ENCODE measurements at regions not wholly inside any gene's neighbourhood (a gene's known extent, or its start where the extent isn't known, plus 50 kb on each side); places are given as distances from the start of the nearest gene placed in this dataset.
"Not testable (repeated sequence)": the region's sequence is repeated elsewhere in the genome, so short reads cannot be mapped to it uniquely, and the experiment has no call there.

GRCh38 chr2:37561615-37562569 is 109.5 kb downstream of the CDC42EP3 start:
- no peak for DNase-seq (ENCODE audit: low read depth, low spot score)
- no peak overlapping the region for H3K4me3 ChIP-seq (ENCODE audit: low read length)

GRCh38 chr2:37563375-37564015 is 107.9 kb downstream of the CDC42EP3 start:
- no peak overlapping the region for H3K4me3 ChIP-seq (ENCODE audit: low read length)
- no peak for DNase-seq (ENCODE audit: low read depth, low spot score)

DNA sequence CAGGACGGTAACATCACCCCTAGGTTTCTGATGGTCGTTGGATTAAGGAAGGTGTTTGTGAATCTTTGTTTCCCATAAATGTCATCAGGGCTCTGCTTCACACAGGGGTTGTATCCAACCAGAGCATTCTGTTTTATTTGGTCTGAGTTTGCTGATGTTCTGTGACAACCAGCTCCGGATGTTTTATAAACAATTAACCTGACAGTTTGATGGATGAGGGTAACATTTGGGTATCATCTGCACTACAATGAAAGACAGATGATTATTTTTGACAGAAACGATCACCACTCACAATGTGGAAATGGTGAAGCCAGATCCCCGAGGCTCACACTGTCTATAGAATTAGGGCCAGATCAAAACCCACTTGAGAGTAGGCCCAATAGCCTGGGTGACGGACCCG is 107.1 kb downstream of the CDC42EP3 start:
- DNase-seq (ENCODE audit: low read depth, low spot score) = no peak
- no peak overlapping the region for H3K4me3 ChIP-seq (ENCODE audit: low read length)

GRCh38 chr2:37566517-37566981 is 104.9 kb downstream of the CDC42EP3 start:
- H3K4me3 ChIP-seq (ENCODE audit: low read length) = no peak overlapping the region

DNA sequence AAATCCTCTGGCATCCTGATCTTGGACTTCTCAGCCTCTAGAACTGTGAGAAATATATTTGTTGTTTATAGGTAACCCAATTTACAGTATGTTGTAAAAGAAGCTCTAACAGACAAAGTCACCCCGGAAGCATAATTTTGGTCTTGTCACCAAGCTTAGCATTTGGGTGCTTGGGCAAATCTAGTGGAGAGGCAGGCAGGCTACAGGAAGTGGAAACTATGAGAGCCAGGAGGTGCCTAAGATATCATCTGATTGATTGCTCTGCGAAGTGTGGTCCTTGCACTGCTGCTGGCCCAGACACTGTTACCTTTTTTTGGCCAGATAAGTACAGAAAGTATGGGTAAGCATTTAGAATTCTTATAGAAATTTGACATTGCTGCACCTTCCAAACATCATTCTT is 102.9 kb downstream of the CDC42EP3 start:
- DNase-seq (ENCODE audit: low read depth, low spot score) = no peak
- H3K4me3 ChIP-seq (ENCODE audit: low read length) = no peak overlapping the region

More at GRCh38 chr2:37566517-37566981, 104.9 kb downstream of the CDC42EP3 start:
- no peak for DNase-seq (ENCODE audit: low read depth, low spot score)

GRCh38 chr2:37569131-37569823 is 102.2 kb downstream of the CDC42EP3 start:
- no peak overlapping the region for H3K4me3 ChIP-seq (ENCODE audit: low read length)
- no peak for DNase-seq (ENCODE audit: low read depth, low spot score)

- H3K4me3 ChIP-seq (ENCODE audit: low read length) = no peak overlapping the region
- no peak for DNase-seq (ENCODE audit: low read depth, low spot score)
Measured at GRCh38 chr2:37569986-37570679, 101.3 kb downstream of the CDC42EP3 start.

- H3K4me3 ChIP-seq (ENCODE audit: low read length) = no peak overlapping the region
- no peak for DNase-seq (ENCODE audit: low read depth, low spot score)
Measured at GRCh38 chr2:37570773-37571586, 100.5 kb downstream of the CDC42EP3 start.

GRCh38 chr2:37571587-37572136 is 99.8 kb downstream of the CDC42EP3 start:
- DNase-seq (ENCODE audit: low read depth, low spot score) = no peak
- H3K4me3 ChIP-seq (ENCODE audit: low read length) = no peak overlapping the region

- no peak overlapping the region for H3K4me3 ChIP-seq (ENCODE audit: low read length)
- no peak for DNase-seq (ENCODE audit: low read depth, low spot score)
Measured at GRCh38 chr2:37573451-37574388, 97.7 kb downstream of the CDC42EP3 start.

DNA sequence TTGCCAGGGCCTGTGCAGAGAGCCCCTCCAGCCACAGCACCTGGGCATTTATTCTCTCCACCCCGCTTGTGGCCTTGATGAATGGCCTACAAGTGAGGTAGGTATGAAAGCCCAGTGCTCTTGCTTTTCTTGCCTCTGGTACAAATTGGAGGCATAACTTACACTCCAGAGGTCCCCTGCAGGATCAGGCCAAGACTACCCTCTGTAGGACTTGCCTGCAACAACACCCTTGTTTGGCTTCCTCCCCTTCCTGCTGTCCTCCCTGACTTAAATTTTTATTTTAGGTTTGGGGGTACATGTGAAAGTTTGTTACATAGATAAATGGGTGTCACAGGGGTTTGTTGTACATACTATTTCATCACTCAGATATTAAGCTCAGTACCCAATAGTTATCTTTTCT is 95.7 kb downstream of the CDC42EP3 start:
- no peak for DNase-seq (ENCODE audit: low read depth, low spot score)
- no peak overlapping the region for H3K4me3 ChIP-seq (ENCODE audit: low read length)

GRCh38 chr2:37576194-37576593 is 95.2 kb downstream of the CDC42EP3 start:
- H3K4me3 ChIP-seq (ENCODE audit: low read length); DNase-seq (ENCODE audit: low read depth, low spot score): not testable (repeated sequence)

GRCh38 chr2:37576831-37577230 is 94.6 kb downstream of the CDC42EP3 start:
- DNase-seq (ENCODE audit: low read depth, low spot score) = no peak
- no peak overlapping the region for H3K4me3 ChIP-seq (ENCODE audit: low read length)

- no peak for DNase-seq (ENCODE audit: low read depth, low spot score)
Measured at GRCh38 chr2:37579192-37579713, 92.2 kb downstream of the CDC42EP3 start.

DNA sequence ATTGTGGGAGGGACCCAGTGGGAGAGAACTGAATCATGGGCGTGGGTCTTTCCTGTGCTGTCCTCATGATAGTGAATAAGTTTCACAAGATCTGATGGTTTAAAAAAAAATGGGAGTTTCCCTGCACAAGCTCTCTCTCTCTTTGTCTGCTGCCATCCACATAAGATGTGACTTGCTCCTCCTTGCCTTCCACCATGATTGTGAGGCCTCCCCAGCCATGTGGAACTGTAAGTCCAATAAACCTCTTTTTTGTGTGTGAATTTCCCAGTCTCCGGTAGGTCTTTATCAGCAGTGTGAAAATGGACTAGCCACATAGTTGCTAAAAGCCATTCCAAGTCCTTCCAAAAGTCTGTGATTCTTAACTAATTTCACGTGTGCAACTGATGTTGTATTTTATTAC is 91.5 kb downstream of the CDC42EP3 start:
- H3K4me3 ChIP-seq (ENCODE audit: low read length); DNase-seq (ENCODE audit: low read depth, low spot score): not testable (repeated sequence)

More at GRCh38 chr2:37579192-37579713, 92.2 kb downstream of the CDC42EP3 start:
- no peak overlapping the region for H3K4me3 ChIP-seq (ENCODE audit: low read length)

- H3K4me3 ChIP-seq (ENCODE audit: low read length) = no peak overlapping the region
- no peak for DNase-seq (ENCODE audit: low read depth, low spot score)
Measured at GRCh38 chr2:37581433-37581832, 90.0 kb downstream of the CDC42EP3 start.

Measured in Jurkat, Clone E6-1 (cell line).